ENCODE measurements at regions not wholly inside any gene's neighbourhood (a gene's known extent, or its start where the extent isn't known, plus 50 kb on each side); places are given as distances from the start of the nearest gene placed in this dataset.
"Not testable (repeated sequence)": the region's sequence is repeated elsewhere in the genome, so short reads cannot be mapped to it uniquely, and the experiment has no call there.

DNA sequence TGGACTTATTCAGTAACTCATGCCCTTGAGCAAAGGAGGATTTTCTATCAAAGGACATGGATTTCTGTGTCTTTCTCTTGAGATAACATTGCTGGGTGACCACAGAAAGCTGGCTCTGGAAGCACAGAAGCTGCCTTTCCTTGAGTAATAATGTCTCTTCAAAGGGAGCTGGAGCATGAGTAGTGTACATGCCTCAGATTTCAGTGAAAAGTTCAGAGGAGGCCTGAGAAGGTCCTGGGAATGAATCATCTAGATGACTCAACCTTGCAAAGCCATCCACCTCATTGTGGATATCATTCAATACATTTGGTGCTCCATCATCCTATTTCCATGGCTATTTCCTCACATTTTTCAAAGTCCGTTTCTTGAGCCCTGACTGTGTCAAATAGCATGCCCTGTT, 77.6 kb upstream of the OR4M2 start:
- H3K4me3 Mint-ChIP-seq; H3K27ac Mint-ChIP-seq; H3K36me3 Mint-ChIP-seq (ENCODE audit: low read depth); H3K27me3 Mint-ChIP-seq; H3K9me3 Mint-ChIP-seq; DNase-seq; intact Hi-C loops (cut with micrococcal nuclease); H3K4me1 Mint-ChIP-seq: not testable (repeated sequence)

DNA sequence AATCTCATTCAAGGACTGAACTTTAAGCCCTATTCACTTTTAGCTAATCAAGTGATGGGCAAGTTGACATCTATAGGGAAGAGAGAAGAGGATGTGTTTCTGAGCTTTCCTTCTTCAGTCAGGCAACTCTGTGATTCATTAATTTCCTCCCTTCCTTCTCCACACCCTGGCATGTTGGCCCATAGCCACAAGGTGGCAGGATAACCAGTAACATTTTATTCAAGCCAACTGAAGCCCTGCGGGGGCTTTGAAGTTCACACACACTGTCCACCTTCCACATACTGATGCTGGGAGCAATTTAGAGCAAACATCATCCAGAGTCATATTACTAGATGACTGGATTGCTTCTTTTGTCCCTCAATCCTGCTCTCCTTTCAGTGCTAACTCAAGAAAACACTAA, 91.2 kb upstream of the OR4M2 start:
- H3K36me3 Mint-ChIP-seq (ENCODE audit: low read depth); H3K9me3 Mint-ChIP-seq; H3K27ac Mint-ChIP-seq; H3K4me1 Mint-ChIP-seq; H3K27me3 Mint-ChIP-seq; DNase-seq; H3K4me3 Mint-ChIP-seq; intact Hi-C loops (cut with micrococcal nuclease): not testable (repeated sequence)

DNA sequence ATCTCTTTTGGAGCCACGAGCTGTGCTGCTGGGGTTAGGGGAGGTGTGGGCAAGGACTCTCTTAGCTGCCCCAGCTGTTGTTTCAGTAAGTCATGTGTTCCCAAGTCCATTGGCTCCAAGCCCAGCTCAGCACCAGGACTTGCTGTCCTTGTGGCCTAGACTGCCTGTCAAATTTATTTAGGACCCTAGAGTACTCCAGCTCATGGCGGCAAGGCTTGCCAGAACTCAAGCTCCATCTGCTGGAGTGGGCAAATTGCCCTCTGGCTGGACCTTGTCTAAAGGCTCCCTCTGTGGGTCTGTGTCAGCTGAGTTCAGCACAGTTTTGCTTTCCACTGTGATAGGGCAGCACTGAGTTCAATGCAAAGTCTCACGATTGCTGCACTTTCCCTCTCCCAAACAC, 96.5 kb upstream of the OR4M2 start:
- H3K36me3 Mint-ChIP-seq (ENCODE audit: low read depth); intact Hi-C loops (cut with micrococcal nuclease); H3K27ac Mint-ChIP-seq; H3K9me3 Mint-ChIP-seq; H3K4me1 Mint-ChIP-seq; DNase-seq; H3K4me3 Mint-ChIP-seq; H3K27me3 Mint-ChIP-seq: not testable (repeated sequence)

DNA sequence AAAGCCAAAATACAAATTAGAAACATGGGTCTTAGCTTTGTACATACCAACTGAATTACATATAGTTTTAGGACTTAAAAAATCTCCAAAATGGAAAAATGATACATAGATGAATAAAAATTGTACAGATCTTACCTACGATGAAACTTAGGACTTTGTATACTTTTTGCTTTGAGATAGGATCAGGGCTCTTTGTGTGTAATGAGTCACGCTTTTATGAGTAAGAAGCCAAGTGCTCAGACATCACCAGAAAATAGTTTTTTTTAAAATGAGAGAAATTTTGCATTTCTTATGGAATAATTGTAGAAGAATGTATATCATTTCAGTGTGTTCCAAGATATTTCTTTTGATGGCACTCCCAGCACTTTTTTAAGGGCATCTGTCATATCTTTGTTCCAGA, 100.4 kb upstream of the OR4M2 start:
- H3K27me3 Mint-ChIP-seq; H3K9me3 Mint-ChIP-seq; intact Hi-C loops (cut with micrococcal nuclease); H3K27ac Mint-ChIP-seq; H3K4me3 Mint-ChIP-seq; H3K4me1 Mint-ChIP-seq; DNase-seq; H3K36me3 Mint-ChIP-seq (ENCODE audit: low read depth): not testable (repeated sequence)

DNA sequence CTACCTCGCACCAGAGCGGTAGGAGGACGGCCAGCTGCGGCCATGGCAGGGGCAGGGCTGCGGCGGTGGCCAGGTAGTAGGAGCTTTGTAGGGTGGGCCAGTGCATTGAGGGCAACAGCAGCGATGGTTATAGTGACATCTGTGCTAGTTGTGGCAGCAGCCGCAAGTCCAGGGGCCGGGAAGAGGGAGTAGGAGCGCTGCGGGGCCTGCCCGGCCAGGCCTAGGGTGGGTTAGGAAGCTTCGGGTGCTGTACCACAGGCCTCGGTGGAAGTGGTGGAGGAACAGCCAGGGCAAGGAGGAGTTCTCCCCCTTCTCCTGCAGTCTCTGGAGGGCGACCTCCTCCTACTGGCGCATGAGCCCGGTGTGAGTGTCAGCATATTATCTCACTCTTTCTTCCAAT, 76.2 kb upstream of the POTEB start:
- H3K4me3 Mint-ChIP-seq; intact Hi-C loops (cut with micrococcal nuclease); H3K4me1 Mint-ChIP-seq; H3K9me3 Mint-ChIP-seq; H3K27ac Mint-ChIP-seq; H3K36me3 Mint-ChIP-seq (ENCODE audit: low read depth); H3K27me3 Mint-ChIP-seq: not testable (repeated sequence)
- peak; percentile 16 for DNase-seq

DNA sequence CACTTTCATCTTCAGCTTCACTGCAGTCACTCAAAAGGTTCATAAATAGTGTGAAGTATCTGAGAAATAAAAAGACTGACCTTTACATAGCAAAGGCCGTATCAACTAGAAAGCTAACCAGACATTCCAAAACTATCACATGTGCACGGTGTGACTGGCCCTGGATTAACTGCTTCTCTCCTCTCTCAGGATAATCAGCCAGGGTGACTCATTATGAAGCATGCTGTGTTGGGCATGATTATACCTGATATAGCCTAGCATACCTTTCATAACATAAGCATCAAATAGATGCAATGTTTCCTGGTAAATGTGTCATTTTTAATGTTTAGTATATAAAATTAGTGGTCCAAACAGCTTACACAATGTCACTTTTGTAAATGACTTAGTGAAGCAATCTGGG, 62.8 kb upstream of the POTEB start:
- H3K9me3 Mint-ChIP-seq; H3K36me3 Mint-ChIP-seq (ENCODE audit: low read depth); H3K27ac Mint-ChIP-seq; H3K27me3 Mint-ChIP-seq; intact Hi-C loops (cut with micrococcal nuclease); H3K4me1 Mint-ChIP-seq; DNase-seq; H3K4me3 Mint-ChIP-seq: not testable (repeated sequence)

Data from activated CD4-positive, alpha-beta T cell treated with anti-CD3 and anti-CD28 coated beads, Interleukin-2, amount 10 ng/mL, durations not matched to agents 24 days and 14 days (primary cell).